Peyer's patch (tissue), 4 donors: ENCODE measurements at regions not wholly inside any gene's neighbourhood (a gene's known extent, or its start where the extent isn't known, plus 50 kb on each side); places are given as distances from the start of the nearest gene placed in this dataset.

Experiments used
- CTCF ChIP-seq, 6 experiments: fragments of 450-650 bp in 4 of 6; fragments of 200-600 bp in 2 of 6; sonication (generic) in 1 of 6; IDR thresholded peaks; one replicate each; pipeline ENCODE4 v1.5.1; 2017 to 2019; ENCODE audit warnings: antibody characterized with exemption in 6 of 6, mild to moderate bottlenecking in 3 of 6, moderate library complexity in 1 of 6
- POLR2A ChIP-seq, 2 donors: fragments of 450-650 bp; IDR thresholded peaks; one replicate each; pipeline ENCODE4 v1.5.1; 2017; ENCODE audit warnings: antibody characterized with exemption in 2 of 2, mild to moderate bottlenecking in 2 of 2, moderate library complexity in 2 of 2

GRCh38 chr14:26078561-26078960 is 519.3 kb downstream of the NOVA1 start:
- TF ChIP-seq CTCF (IDR thresholded peaks at IDR 0.05) (no peak), POLR2A (IDR thresholded peaks at IDR 0.05) (no peak)
